ENCODE measurements at regions not wholly inside any gene's neighbourhood (a gene's known extent, or its start where the extent isn't known, plus 50 kb on each side); places are given as distances from the start of the nearest gene placed in this dataset.

- DNase-seq (ENCODE audit: low read depth), result no peak
These were observed 1022.0 kb downstream of the TBC1D22A start for GRCh38 chr22:47784367-47784983.

GRCh38 chr22:47783433-47784366 is 1021.2 kb downstream of the TBC1D22A start:
- no peak for DNase-seq (ENCODE audit: low read depth)

- no peak for DNase-seq (ENCODE audit: low read depth)
These were observed 1020.1 kb downstream of the TBC1D22A start for GRCh38 chr22:47782328-47783075.

- DNase-seq (ENCODE audit: low read depth), result no peak
These were observed 1019.1 kb downstream of the TBC1D22A start for GRCh38 chr22:47781427-47782111.

- no peak for DNase-seq (ENCODE audit: low read depth)
These were observed 1018.6 kb downstream of the TBC1D22A start for GRCh38 chr22:47781024-47781423.

GRCh38 chr22:47780281-47780875 is 1017.9 kb downstream of the TBC1D22A start:
- no peak for DNase-seq (ENCODE audit: low read depth)

GRCh38 chr22:47779474-47779873 is 1017.0 kb downstream of the TBC1D22A start:
- no peak for DNase-seq (ENCODE audit: low read depth)

- no peak for DNase-seq (ENCODE audit: low read depth)
These were observed 1015.8 kb downstream of the TBC1D22A start for GRCh38 chr22:47778160-47778658.

GRCh38 chr22:47777426-47777825 is 1015.0 kb downstream of the TBC1D22A start:
- DNase-seq (ENCODE audit: low read depth), result no peak

GRCh38 chr22:47776329-47776728 is 1013.9 kb downstream of the TBC1D22A start:
- DNase-seq (ENCODE audit: low read depth), result no peak

GRCh38 chr22:47775686-47776085 is 1013.2 kb downstream of the TBC1D22A start:
- DNase-seq (ENCODE audit: low read depth), result no peak

GRCh38 chr22:47775191-47775590 is 1012.7 kb downstream of the TBC1D22A start:
- no peak for DNase-seq (ENCODE audit: low read depth)

- no peak for DNase-seq (ENCODE audit: low read depth)
These were observed 1011.2 kb downstream of the TBC1D22A start for GRCh38 chr22:47773635-47774034.

- DNase-seq (ENCODE audit: low read depth), result no peak
These were observed 1010.4 kb downstream of the TBC1D22A start for GRCh38 chr22:47772864-47773263.

GRCh38 chr22:47769652-47770051 is 1007.2 kb downstream of the TBC1D22A start:
- DNase-seq (ENCODE audit: low read depth), result no peak

GRCh38 chr22:47768027-47768426 is 1005.6 kb downstream of the TBC1D22A start:
- DNase-seq (ENCODE audit: low read depth), result no peak

GRCh38 chr22:47767403-47767802 is 1005.0 kb downstream of the TBC1D22A start:
- DNase-seq (ENCODE audit: low read depth), result no peak

GRCh38 chr22:47765757-47766156 is 1003.3 kb downstream of the TBC1D22A start:
- DNase-seq (ENCODE audit: low read depth), result no peak

GRCh38 chr22:47762141-47762540 is 999.7 kb downstream of the TBC1D22A start:
- DNase-seq (ENCODE audit: low read depth), result no peak

- no peak for DNase-seq (ENCODE audit: low read depth)
These were observed 997.5 kb downstream of the TBC1D22A start for GRCh38 chr22:47759909-47760308.

- no peak for DNase-seq (ENCODE audit: low read depth)
These were observed 995.3 kb downstream of the TBC1D22A start for GRCh38 chr22:47757741-47758140.
